HepG2 (cell line): ENCODE measurements at regions not wholly inside any gene's neighbourhood (a gene's known extent, or its start where the extent isn't known, plus 50 kb on each side); places are given as distances from the start of the nearest gene placed in this dataset.

Source experiments
- AGO1 ChIP-seq: fragments of 200-400 bp; formaldehyde crosslinking; IDR thresholded peaks from 2 replicates; pipeline ENCODE4 v1.6.1; 2017; ENCODE audit warnings: mild to moderate bottlenecking, low read depth, low read length, moderate library complexity; ENCODE audit not compliant: poor library complexity, severe bottlenecking
- ATF7-NPFF ChIP-seq: sonication (generic); formaldehyde crosslinking; IDR thresholded peaks from 2 replicates; pipeline ENCODE4 v1.8.1; 2023; ENCODE audit warnings: mild to moderate bottlenecking, low read depth, missing genetic modification reagents, moderate library complexity
- ATRX ChIP-seq: sonication (generic); formaldehyde crosslinking; IDR thresholded peaks from 2 replicates; pipeline ENCODE4 v1.4.0; 2020; ENCODE audit warnings: missing genetic modification reagents, borderline replicate concordance
- FIP1L1 ChIP-seq: fragments of 200-400 bp; formaldehyde crosslinking; IDR thresholded peaks from 2 replicates; pipeline ENCODE4 v1.6.1; 2018; ENCODE audit warnings: low read depth, mild to moderate bottlenecking, low read length, moderate library complexity, borderline replicate concordance; ENCODE audit not compliant: insufficient read depth
- HNF1A ChIP-seq, 2 experiments: sonication (generic) in 1 of 2; formaldehyde crosslinking in 1 of 2; IDR thresholded peaks; 2 replicates each; pipeline versions ENCODE4 v1.4.0 to v1.6.1; 2016 to 2020; ENCODE audit warnings: borderline replicate concordance in 1 of 2, low read depth in 1 of 2, mild to moderate bottlenecking in 1 of 2, missing genetic modification reagents in 1 of 2
- HNF4A ChIP-seq: sonication (generic); formaldehyde crosslinking; IDR thresholded peaks from 2 replicates; pipeline ENCODE4 v1.4.0; 2020; ENCODE audit warnings: missing genetic modification reagents
- JUN ChIP-seq: sonication (generic); formaldehyde crosslinking; IDR thresholded peaks from 2 replicates; pipeline ENCODE4 v1.4.0; 2020; ENCODE audit warnings: mild to moderate bottlenecking, missing genetic modification reagents
- KMT2B ChIP-seq: IDR thresholded peaks from 2 replicates; pipeline ENCODE4 v1.6.1; 2016; ENCODE audit warnings: missing genetic modification reagents, missing compliant biosample characterization
- MTF2 ChIP-seq: sonication (generic); formaldehyde crosslinking; IDR thresholded peaks from 2 replicates; pipeline ENCODE4 v1.5.0; 2020; ENCODE audit warnings: missing genetic modification reagents, borderline replicate concordance
- MYC ChIP-seq: sonication (generic); formaldehyde crosslinking; IDR thresholded peaks from 2 replicates; pipeline ENCODE4 v1.9.0; 2021; ENCODE audit warnings: missing genetic modification reagents, borderline replicate concordance
- REPIN1 ChIP-seq: sonication (generic); formaldehyde crosslinking; IDR thresholded peaks from 2 replicates; pipeline ENCODE4 v1.8.0; 2022; ENCODE audit warnings: missing genetic modification reagents, low read depth, mild to moderate bottlenecking, borderline replicate concordance
- RNF2 ChIP-seq: fragments of 450-650 bp; conservative IDR thresholded peaks from 2 replicates; pipeline ENCODE4 v1.6.1; 2016; ENCODE audit warnings: low read depth
- SNAPC5 ChIP-seq: sonication (generic); formaldehyde crosslinking; IDR thresholded peaks from 2 replicates; pipeline ENCODE4 v1.8.1; 2023; ENCODE audit warnings: mild to moderate bottlenecking, missing genetic modification reagents, borderline replicate concordance
- ZMYM3 ChIP-seq: sonication (generic); formaldehyde crosslinking; IDR thresholded peaks from 2 replicates; pipeline ENCODE4 v1.5.1; 2020; ENCODE audit warnings: mild to moderate bottlenecking, missing genetic modification reagents
- ZNF235 ChIP-seq: sonication (generic); formaldehyde crosslinking; IDR thresholded peaks from 2 replicates; pipeline ENCODE4 v1.8.1; 2023; ENCODE audit warnings: mild to moderate bottlenecking, missing genetic modification reagents, borderline replicate concordance
- ZNF274 ChIP-seq: sonication (generic); formaldehyde crosslinking; IDR thresholded peaks from 2 replicates; pipeline ENCODE4 v1.5.1; 2020; ENCODE audit warnings: mild to moderate bottlenecking, missing genetic modification reagents
- TF ChIP-seq, protein P1 (sequence below): sonication (generic); formaldehyde crosslinking; IDR thresholded peaks from 2 replicates; pipeline ENCODE4 v1.5.0; 2020; ENCODE audit warnings: mild to moderate bottlenecking, missing genetic modification reagents
- TF ChIP-seq, protein P2 (sequence below): sonication (generic); formaldehyde crosslinking; IDR thresholded peaks from 2 replicates; pipeline ENCODE4 v1.4.0; 2020; ENCODE audit warnings: missing genetic modification reagents

- TF ChIP-seq AGO1 (no peak), FIP1L1 (no peak), ZMYM3 (0 out of 2 replicates have a peak, but pooled peaks have one; percentile 51), ATF7-NPFF (CRISPR knock-in tag) (no peak), ATRX (CRISPR knock-in tag) (no peak), HNF4A (CRISPR knock-in tag) (peak; percentile 62), REPIN1 (CRISPR knock-in tag) (peak; percentile 55; the same call in 1 of the 2 replicates), MYC (no peak), ZNF235 (CRISPR knock-in tag) (no peak), HNF1A (IDR thresholded peaks at IDR 0.05; ENCODE audit: low read depth) (no peak), HNF1A (CRISPR knock-in tag; IDR thresholded peaks at IDR 0.05; ENCODE audit: borderline replicate concordance) (peak; percentile 25; the same call in 1 of the 2 replicates), MTF2 (CRISPR knock-in tag) (no peak), SNAPC5 (no peak), ZNF274 (no peak), KMT2B (no peak), RNF2 (no peak), JUN (CRISPR knock-in tag) (no peak)
- TF ChIP-seq, protein P1, sequence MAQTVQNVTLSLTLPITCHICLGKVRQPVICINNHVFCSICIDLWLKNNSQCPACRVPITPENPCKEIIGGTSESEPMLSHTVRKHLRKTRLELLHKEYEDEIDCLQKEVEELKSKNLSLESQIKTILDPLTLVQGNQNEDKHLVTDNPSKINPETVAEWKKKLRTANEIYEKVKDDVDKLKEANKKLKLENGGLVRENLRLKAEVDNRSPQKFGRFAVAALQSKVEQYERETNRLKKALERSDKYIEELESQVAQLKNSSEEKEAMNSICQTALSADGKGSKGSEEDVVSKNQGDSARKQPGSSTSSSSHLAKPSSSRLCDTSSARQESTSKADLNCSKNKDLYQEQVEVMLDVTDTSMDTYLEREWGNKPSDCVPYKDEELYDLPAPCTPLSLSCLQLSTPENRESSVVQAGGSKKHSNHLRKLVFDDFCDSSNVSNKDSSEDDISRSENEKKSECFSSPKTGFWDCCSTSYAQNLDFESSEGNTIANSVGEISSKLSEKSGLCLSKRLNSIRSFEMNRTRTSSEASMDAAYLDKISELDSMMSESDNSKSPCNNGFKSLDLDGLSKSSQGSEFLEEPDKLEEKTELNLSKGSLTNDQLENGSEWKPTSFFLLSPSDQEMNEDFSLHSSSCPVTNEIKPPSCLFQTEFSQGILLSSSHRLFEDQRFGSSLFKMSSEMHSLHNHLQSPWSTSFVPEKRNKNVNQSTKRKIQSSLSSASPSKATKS (CRISPR knock-in tag), result no peak
- TF ChIP-seq, protein P2, sequence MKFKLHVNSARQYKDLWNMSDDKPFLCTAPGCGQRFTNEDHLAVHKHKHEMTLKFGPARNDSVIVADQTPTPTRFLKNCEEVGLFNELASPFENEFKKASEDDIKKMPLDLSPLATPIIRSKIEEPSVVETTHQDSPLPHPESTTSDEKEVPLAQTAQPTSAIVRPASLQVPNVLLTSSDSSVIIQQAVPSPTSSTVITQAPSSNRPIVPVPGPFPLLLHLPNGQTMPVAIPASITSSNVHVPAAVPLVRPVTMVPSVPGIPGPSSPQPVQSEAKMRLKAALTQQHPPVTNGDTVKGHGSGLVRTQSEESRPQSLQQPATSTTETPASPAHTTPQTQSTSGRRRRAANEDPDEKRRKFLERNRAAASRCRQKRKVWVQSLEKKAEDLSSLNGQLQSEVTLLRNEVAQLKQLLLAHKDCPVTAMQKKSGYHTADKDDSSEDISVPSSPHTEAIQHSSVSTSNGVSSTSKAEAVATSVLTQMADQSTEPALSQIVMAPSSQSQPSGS, result no peak; the same call in 1 of the 2 replicates
Observed at GRCh38 chr6:22141241-22141745, 155.5 kb downstream of the PRL start (continued).
